ENCODE measurements at regions not wholly inside any gene's neighbourhood (a gene's known extent, or its start where the extent isn't known, plus 50 kb on each side); places are given as distances from the start of the nearest gene placed in this dataset.

GRCh38 chr4:188697243-188697642, 558.0 kb downstream of the TRIML1 start:
- TF ChIP-seq KLF9 (tag by site-specific recombination; IDR thresholded peaks at IDR 0.05; ENCODE audit: low read depth) (no peak), ZNF585B (tag by site-specific recombination; IDR thresholded peaks at IDR 0.05) (no peak), PRDM6 (tag by site-specific recombination; IDR thresholded peaks at IDR 0.05) (no peak), YY1 (tag by site-specific recombination; IDR thresholded peaks at IDR 0.05) (no peak), KLF16 (tag by site-specific recombination; IDR thresholded peaks at IDR 0.05) (no peak), CTCF (tag by site-specific recombination; IDR thresholded peaks at IDR 0.05) (no peak), ZNF169 (tag by site-specific recombination; IDR thresholded peaks at IDR 0.05) (no peak), ZNF274 (IDR thresholded peaks at IDR 0.05; ENCODE audit: low read length) (no peak), ZNF274 (tag by site-specific recombination; IDR thresholded peaks at IDR 0.05; ENCODE audit: borderline replicate concordance) (no peak), ZNF138 (tag by site-specific recombination; IDR thresholded peaks at IDR 0.05; ENCODE audit: borderline replicate concordance) (no peak), SP7 (tag by site-specific recombination; IDR thresholded peaks at IDR 0.05) (no peak), ZBTB20 (tag by site-specific recombination; IDR thresholded peaks at IDR 0.05) (no peak)
- TF ChIP-seq, protein P1, sequence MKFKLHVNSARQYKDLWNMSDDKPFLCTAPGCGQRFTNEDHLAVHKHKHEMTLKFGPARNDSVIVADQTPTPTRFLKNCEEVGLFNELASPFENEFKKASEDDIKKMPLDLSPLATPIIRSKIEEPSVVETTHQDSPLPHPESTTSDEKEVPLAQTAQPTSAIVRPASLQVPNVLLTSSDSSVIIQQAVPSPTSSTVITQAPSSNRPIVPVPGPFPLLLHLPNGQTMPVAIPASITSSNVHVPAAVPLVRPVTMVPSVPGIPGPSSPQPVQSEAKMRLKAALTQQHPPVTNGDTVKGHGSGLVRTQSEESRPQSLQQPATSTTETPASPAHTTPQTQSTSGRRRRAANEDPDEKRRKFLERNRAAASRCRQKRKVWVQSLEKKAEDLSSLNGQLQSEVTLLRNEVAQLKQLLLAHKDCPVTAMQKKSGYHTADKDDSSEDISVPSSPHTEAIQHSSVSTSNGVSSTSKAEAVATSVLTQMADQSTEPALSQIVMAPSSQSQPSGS (tag by site-specific recombination; IDR thresholded peaks at IDR 0.05; ENCODE audit: low read depth): no peak
